ENCODE measurements at regions not wholly inside any gene's neighbourhood (a gene's known extent, or its start where the extent isn't known, plus 50 kb on each side); places are given as distances from the start of the nearest gene placed in this dataset.
A peak's percentile ranks its signal among the peaks of the same experiment; 100 is the strongest.
"Not testable (repeated sequence)": the region's sequence is repeated elsewhere in the genome, so short reads cannot be mapped to it uniquely, and the experiment has no call there.

DNA sequence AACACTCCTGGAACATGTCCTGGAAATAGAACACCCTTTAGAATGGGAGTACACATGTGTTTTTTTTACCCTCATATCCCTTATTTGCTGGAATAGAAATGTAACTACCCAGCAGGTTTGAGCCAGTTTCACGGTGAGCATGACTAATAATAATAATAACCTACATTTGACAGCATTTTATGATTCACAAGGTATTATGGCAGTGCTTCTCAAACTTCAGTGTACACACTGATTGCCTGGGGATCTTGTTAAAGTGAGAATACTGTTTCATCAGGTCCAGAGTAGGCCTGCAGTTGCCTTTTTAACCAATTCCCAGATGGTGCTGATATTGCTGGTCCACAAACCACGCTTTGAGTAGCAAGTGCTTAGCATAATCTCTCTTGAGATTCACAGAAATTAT is 63.9 kb downstream of the NFKBIZ start:
- DNase-seq, result no peak

DNA sequence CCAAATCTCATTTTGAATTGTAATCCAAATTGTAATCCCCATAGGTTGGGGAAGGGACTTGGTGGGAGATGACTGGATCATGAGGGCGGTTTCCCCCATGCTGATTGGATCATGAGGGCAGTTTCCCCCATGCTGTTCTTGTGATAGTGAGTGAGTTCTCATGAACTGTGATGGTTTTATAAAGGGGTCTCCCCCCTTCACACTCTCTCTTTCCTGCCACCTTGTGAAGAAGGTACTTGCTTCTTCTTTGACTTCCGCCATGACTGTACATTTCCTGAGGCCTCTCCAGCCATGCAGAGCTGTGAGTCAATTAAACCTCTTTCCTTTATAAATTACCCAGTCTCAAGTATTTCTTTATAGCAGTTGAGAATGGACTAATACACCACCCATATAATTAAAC is 68.4 kb downstream of the NFKBIZ start:
- DNase-seq, result not testable (repeated sequence)

DNA sequence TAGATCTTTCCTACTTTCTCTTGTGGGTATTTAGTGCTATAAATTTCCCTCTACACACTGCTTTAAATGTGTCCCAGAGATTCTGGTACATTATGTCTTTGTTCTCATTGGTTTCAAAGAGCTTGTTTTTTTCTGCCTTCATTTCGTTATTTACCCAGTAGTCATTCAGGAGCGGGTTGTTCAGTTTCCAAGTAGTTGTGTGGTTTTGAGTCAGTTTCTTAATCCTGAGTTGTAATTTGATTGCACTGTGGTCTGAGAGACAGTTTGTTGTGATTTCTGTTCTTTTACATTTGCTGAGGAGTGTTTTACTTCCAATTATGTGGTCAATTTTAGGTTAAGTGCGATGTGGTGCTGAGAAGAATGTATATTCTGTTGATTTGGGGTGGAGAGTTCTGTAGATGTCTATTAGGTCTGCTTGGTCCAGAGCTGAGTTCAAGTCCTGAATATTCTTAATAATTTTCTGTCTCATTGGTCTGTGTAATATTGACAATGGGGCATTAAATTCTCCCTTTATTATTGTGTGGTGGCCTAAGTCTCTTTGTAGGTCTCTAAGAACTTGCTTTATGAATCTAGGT is 72.9 kb downstream of the NFKBIZ start:
- not testable (repeated sequence) for DNase-seq

DNA sequence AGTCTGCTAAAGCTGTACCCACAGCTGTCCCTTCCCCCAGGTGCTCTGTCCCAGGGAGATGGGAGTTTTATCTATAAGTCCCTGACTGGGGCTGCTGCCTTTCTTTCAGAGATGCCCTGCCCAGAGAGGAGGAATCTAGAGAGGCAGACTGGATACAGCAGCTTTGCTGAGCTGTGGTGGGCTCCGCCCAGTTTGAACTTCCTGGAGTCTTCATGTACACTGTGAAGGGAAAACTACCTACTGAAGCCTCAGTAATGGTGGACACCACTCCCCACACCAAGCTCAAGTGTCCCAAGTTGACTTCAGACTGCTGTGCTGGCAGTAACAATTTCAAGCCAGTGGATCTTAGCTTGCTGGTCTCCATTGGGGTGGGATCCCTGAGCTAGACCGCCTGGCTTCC is 75.3 kb downstream of the NFKBIZ start:
- DNase-seq, result not testable (repeated sequence)

DNA sequence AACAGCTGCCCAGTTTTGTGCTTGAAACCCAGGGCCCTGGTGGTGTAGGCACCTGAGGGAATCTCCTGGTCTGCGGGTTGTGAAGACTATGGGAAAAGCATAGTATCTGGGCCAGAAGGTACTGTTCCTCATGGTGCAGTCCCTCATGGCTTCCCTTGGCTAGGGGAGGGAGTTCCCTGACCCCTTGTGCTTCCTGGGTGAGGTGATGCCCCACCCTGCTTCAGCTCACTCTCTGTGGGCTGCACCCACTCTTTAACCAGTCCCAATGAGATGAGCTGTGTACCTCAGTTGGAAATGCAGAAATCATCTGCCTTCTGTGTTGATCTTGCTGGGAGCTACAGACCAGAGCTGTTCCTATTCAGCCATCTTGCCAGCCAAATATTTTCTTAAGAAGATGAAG is 75.8 kb downstream of the NFKBIZ start:
- DNase-seq, result not testable (repeated sequence)

DNA sequence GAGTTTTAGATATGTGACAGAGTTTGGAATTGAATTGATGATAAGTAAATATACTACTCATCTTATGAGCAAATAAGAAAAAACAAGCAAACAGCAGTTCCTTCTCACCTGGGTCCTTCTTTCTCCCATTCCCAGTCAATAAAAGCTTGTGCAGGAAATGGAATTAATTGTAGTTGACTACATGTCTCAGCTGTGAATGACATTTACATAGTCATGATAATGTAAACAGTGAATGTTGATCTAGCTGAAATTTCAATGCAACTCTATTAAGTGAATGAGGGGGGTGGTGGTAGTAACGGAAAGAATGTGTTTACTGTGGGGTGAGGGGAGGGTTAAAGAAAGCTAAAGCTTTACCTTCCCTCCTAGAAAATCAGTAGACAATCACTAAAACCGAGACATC is 76.2 kb downstream of the NFKBIZ start:
- no peak for DNase-seq

DNA sequence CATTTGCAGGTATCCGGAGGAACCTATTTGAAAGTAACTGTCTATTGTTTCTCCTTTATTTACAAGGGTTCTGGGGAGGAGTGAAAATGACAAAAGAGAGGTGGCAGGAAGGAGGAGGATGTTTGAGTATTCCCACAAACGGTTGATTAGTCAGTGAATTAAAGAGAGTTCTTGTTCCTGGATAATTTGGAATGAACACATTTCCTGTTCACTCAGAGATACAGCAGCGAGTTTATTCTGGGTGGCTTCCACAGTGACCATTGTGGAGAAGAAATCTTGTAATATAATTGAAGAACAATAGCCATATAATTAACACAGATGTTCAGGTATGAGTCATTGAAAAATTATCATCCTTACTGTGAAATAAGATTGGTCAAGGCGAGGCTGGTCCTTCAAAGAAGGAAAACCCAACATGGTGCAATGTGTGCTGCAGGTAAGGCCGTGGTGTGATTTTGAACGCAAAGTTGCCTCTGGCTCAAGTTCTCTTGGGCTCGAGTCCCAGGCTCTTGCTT is 77.3 kb downstream of the NFKBIZ start:
- DNase-seq, result no peak

DNA sequence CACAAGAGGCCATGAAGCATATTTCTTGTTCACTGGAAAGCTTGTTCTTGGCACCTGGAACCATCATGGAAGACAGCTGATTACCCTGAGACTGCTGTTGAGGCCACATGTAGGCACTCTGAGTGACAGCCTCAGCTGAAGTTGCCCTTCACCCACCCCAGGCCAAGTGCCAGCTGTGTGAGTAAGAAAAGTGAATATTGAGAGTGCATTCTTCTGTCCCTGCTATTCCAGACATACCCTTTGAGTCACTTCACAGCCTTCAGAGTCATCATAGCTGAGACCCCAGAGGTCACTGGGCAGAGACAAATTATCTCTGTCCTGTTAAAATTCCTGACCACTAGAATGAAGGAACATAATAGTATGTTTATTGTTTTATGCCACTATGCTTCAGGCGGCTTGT is 79.6 kb downstream of the NFKBIZ start:
- no peak for DNase-seq

DNA sequence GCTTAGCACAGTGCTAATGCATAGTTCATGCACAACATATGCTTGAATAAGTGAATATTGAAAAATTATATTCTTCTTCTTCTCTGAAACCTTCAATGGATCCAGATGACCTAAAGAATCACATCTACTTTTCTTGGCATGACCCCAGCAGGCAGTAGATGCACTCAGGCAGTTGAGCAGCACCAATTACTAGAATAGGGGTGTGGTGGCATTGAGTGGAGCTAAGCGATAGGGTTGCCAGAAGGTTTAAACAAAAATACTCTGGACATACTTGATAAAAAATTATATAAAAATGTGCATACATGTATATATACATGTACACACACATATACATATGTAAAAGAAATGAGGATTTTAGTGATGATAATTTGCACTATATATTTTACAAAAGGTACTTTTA is 81.8 kb downstream of the NFKBIZ start:
- no peak for DNase-seq

DNA sequence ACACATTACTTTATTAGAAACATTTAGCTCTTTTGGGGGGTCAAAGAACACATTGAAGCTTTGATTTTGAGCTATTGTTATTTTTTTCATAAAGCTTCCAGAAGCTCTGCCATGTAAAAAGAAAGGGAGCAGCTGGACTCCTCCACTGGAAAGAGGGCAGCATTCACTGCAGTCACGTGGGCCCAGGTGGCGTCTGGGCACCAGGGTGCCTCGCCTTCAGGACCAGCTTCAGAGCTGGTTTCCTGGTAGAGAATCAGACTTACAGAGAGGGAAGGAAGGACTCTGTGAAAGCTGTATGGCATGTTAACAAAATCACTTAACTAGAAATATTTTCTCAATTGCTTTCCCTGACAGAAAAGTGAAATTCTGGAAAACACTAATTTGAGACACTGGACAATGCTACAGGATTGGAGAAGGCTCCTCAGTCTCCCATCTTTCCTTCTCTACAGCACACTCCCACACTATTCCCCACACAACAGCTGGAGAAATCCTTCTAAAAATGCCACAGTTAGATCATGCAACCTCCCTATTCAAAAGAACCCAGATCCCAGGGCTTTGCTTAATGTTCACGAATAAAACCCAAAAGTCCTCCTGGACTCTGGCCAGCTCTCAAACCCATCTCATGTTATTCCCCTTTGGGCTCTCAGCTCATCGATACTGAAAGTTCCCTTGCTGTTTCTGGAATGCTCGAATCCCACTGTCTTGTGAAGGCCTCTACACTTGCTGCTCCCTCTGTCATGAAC is 83.2 kb downstream of the NFKBIZ start:
- DNase-seq, result no peak

DNA sequence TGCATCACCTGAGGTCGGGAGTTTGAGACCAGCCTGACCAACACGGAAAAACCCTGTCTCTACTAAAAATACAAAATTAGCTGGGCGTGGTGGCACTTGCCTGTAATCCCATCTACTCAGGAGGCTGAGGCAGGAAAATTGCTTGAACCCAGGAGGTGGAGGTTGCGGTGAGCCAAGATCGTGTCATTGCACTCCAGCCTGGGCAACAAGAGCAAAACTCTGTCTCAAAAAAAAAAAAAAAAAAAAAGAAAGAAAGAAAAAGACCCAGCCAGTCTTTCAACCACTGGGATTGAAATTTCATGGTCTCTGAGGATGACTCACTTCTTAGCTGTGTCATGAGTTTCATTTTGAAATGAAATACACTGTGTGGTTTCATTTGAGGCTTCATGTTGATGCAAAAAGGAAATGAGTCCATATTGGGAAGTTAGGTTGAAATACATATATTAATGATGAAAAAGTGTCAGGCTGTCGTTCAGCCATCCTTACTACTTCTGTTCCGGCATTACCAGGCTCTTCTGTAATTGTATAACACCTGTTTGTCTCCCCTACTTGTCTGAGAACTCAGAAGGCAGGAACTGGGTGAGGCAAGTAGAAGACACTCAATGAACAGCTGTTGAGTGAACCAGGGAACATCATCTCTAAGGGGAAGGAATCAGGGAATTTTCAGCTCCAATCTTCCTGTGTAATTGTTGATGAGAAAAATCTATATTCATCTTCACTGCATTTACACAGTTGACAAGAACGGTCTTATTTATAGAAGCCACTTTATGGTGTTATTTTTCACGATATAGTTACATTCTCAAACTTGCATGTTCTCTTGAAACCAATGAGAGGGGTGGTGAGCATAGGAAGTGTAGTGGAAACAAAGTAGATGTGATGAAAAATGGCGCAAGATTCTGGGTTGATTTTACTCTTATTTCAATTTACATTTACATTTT is 87.4 kb downstream of the NFKBIZ start:
- DNase-seq, result peak; percentile 69

DNA sequence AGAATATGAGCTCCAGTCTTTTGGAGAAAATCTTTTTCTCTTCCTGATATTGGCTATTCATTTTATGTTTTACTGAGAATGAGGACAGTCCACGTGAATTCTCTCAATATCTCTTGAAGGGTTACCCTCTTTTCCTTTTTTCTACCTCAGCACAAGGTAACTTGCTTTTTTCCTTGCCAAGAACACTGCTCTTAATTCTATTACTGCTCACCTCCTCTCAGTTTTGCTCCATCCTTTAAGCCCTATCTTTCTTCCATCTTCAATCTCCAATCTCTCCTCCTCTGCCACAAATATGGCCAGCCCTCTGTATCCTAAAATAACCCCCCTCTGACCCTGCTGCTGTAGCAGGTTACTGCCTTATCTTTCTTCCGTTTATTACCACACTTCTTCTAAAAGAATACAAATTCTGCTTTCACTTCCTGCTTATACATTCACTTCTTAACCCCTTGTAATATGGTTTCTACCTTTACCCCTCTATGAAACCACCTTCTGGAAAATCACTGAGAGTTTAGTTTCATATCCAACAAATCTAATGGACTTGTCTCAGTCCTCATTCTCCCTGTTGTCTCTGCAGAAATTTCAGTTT is 89.0 kb downstream of the NFKBIZ start:
- DNase-seq, result no peak

DNA sequence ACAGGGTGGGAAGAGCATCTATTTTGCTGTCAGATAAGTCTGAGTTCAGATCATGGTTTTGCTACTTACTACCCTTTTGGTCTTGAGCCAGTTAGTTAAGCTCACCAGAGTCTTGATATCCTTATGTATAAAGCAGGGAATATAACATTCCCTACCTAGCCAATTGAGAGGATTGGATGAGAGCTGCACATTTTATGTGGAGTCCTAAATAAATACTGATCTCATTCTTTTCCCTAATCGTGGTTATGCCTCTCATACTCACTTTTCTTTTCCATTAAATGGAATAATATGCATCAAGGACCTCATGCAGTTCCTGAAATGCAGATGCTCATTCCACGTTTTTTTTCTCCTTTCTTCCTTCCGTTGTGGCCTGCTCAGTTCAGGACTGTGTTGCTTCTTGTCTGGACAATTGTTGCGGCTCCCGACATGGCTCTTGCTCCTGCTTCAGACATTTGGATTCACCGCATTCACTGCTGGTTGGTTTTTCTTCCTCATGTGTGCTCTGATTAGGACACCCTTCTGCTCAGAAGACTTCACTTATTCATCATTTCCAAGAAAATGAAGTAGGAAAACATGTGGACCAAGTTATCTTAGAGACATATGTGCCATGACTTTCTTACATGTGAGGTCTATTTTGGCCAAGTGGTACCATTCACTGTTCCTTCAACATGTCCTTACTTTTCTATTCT is 90.2 kb downstream of the NFKBIZ start:
- DNase-seq, result no peak

DNA sequence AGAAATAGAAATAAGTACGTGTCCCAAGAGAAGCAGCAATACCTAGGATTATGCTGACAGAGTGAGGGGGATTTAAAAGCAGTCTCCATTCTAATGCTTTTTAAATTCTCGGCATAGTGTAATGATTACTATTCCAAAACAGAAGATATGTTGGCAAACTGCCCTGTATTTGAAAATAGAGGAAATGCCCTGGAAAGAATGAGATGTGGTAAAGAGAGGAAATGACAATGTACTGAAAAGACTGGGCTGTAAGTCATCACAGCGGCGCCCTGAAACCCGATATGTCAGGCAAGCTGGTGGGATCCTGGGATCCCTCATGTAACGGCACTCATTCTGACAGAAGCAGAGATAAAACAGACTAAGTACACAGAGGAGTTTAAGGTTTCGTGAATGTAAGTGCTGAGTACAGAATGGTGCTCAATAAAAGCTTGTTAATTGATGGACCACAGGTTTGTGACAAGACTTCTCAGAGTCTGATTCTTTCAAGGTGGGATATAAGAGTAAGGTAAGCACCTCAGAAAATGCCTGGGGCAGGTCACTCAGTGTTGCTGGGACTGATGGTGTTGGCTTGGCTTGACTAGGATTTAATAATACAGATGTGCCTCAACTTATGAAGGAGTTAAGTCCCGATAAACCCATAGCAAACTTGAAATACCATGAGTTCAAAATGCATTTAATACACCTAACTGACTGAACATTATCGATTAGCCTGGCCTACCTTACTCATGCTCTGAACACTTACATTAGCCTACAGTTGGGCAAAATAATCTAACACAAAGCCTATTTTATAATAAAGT is 91.4 kb downstream of the NFKBIZ start:
- DNase-seq, result peak; percentile 64

DNA sequence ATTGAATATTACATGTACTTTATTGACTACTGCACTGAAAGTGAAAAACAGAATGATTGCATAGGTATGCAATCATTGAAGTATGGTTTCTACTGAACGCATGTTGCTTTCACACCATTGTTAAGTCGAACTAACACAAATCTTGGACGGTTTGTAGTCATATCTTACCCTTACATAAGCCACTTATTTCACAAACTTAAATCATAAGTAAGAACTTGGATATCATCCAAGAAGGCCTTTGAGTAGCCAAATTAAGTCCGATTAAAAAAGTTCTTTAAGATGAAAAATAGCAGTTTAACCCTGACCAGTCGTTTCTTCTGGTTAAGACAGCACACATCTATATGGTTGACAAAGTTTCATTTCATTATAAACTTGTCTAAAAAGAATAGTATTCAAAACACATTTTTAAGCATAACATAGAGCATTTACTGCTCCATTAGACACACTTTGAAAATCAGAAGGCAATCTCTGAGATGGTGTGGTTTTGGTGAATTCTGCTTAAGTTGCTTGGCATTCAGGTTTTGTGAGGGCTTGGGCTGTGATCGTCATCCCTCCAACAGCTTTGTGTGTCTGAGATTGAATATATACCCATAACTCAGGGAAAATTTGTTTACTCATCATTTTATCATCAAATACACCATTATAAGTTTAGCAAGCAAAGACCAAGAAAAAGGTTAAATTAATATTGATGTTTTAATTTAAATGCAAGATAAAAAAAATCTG is 92.2 kb downstream of the NFKBIZ start:
- no peak for DNase-seq

DNA sequence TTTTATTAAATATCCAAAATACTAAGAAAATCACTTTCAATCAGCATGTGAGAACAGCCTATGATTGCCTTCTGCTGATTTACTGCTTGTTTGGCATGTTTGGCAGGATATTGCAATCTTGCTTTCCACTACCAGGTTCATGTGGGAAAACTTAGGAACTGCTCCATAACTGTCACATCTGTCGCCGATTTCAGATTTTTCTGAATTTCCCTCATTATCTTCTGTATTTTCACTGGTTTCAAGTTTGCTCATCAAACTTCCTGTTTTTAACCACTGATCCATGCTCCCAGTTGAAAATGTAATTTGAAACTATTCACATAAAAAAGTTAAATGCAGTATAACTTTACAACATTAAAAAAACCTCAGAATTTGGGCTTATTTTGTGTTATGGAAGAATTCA is 93.0 kb downstream of the NFKBIZ start:
- no peak for DNase-seq

DNA sequence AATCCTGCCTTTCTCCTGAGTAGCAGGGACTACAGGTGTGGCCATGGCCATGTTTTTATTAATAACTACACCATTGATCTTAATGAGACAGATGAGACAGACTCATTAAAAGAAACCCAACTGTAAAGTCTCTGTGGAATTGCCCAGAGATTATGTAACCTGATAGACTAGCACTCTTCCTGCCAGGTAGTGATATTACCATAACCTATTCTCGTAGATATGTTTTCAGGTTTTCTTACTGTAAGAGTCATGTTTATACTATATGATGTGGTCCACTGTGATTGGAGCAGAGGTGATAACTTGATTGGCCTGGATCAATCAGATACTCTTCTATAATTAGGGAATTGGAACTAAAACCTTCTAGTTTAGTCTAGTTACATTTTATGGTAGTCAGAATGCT is 93.7 kb downstream of the NFKBIZ start:
- DNase-seq, result no peak

DNA sequence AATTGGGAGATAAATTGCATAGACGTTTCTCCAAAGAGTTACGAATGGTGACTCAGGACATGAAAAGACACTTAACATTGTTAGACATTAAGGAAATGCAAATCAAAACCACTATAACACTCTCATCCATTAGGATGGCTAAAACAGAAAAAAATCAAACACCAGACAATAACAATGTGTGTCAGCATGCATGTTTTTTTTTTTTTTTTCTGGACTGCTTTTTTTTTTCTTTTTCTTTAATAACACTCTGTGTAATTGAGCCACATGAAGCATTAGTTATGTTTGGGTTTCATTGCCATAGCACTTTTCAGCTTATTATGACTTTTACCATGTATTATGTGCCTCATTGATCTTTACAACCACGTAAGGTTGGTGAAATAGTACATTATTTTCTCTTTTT is 95.0 kb downstream of the NFKBIZ start:
- no peak for DNase-seq

DNA sequence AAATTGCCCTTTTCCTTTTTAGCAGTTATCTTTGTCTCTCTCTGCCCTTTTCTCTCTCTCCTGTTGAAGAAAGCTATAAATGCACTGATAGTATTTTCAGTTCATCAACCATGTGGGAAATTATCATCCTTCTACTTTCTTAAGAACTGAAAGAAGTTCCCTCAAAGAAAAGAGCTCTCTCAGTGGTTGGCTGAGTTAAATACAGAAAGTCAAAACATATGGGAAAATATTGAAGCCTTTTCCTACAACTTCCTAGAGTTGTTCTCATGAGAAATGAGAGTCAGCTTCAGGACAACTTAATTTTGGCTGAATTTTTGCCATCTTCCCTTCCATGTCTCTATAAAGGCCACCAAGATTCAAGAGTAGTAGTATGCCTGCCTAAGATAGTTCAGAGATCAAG is 96.7 kb downstream of the NFKBIZ start:
- no peak for DNase-seq

DNA sequence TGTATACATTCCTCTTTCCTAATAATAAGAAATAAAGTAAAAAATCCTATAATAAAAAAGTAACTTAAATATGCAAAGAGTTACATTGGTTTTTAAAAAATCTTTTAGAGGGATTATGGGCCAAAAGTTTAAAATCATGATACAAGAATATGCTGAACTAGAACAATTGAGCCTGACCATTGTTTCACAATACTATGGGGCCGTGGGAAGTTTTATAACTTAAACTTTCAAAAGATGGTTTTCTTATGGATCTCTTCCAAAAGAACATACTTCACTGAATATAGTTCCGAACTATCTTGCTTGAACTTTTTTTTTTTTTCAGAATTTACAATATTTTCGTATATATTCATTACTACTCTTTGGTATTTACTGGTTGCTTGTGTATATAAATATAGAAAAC is 97.6 kb downstream of the NFKBIZ start:
- no peak for DNase-seq

DNA sequence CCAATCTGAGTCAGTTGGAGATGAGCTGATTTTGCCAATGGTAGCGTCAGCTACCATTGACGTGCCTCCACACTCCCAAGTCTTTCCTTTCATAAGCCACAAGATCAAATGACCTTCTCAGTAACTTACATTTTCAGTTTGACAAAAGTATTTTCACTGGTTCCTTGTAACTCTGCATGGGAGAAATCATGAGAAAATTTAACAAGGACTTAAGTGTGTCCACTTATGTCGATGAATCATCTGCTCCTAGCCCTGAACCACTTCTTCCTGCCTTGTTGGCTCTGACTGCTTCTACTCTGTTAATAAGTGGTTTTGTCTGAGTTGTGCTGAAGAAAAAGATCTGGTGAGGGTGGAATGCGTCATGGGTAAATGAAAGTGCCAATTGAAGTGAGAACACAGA is 101.2 kb downstream of the NFKBIZ start:
- no peak for DNase-seq

Data from activated effector memory CD4-positive, alpha-beta T cell treated with anti-CD3 and anti-CD28 coated beads, Interleukin-2, amount 50 U/mL, for 16 hours (primary cell).